HEK293 (cell line): ENCODE measurements at regions not wholly inside any gene's neighbourhood (a gene's known extent, or its start where the extent isn't known, plus 50 kb on each side); places are given as distances from the start of the nearest gene placed in this dataset.
A peak's percentile ranks its signal among the peaks of the same experiment; 100 is the strongest.

Experiments
- CTCF ChIA-PET: fragments of 350-600 bp; formaldehyde crosslinking; extraction: SDS; loops from one replicate; lab custom pipeline; 2021; ENCODE audit warnings: antibody characterized with exemption; lab: Yijun Ruan, JAX
- POLR2A ChIA-PET: fragments of 300-600 bp; formaldehyde crosslinking; extraction: SDS; loops from one replicate; lab custom pipeline; 2020; ENCODE audit warnings: antibody characterized with exemption, inconsistent platforms; lab: Yijun Ruan, JAX
- H3K27ac ChIP-seq: fragments of 200-500 bp; sonication (Bioruptor generic); 2 replicates; pipeline ENCODE4 v1.5.1; 2014; ENCODE audit warnings: low read depth, low read length, control low read depth, inconsistent platforms; ENCODE audit errors: extremely low read depth
- H3K36me3 ChIP-seq, 2 experiments: fragments of 200-500 bp in 1 of 2; sonication (Bioruptor generic) in 1 of 2; 1 replicate in 1 of 2; 2 replicates in 1 of 2; pipeline ENCODE4 v1.5.1; 2014 to 2017; ENCODE audit warnings: inconsistent platforms in 2 of 2, low read length in 2 of 2; ENCODE audit not compliant: control insufficient read depth in 2 of 2, insufficient read depth in 1 of 2
- H3K4me1 ChIP-seq: fragments of 200-500 bp; sonication (Bioruptor generic); 2 replicates; pipeline ENCODE4 v1.5.1; 2014; ENCODE audit warnings: mild to moderate bottlenecking, low read length, inconsistent platforms; ENCODE audit not compliant: control insufficient read depth, insufficient read depth
- H3K4me3 ChIP-seq: 2 replicates; pipeline ENCODE4 v1.5.1; 2011; ENCODE audit warnings: low read depth, mild to moderate bottlenecking, control low read depth, low read length, moderate library complexity
- H3K9me3 ChIP-seq: fragments of 200-500 bp; sonication (Bioruptor generic); 2 replicates; pipeline ENCODE4 v1.5.1; 2014; ENCODE audit warnings: low read depth, low read length, inconsistent platforms; ENCODE audit not compliant: control insufficient read depth, insufficient read depth
- GLI4 ChIP-seq: fragments of 450-650 bp; formaldehyde crosslinking; IDR thresholded peaks from 2 replicates; pipeline ENCODE4 v1.5.1; 2016; ENCODE audit warnings: missing biosample characterization, missing genetic modification characterization
- PRDM1 ChIP-seq: fragments of 450-650 bp; formaldehyde crosslinking; IDR thresholded peaks from 2 replicates; pipeline ENCODE4; 2016; ENCODE audit warnings: missing biosample characterization, missing genetic modification characterization
- SETDB1 ChIP-seq: IDR thresholded peaks from one replicate; pipeline ENCODE4 v1.6.1; 2017; ENCODE audit warnings: mild to moderate bottlenecking, low read length, moderate library complexity, mixed read lengths; ENCODE audit not compliant: insufficient read length
- TRIM28 ChIP-seq: IDR thresholded peaks from 2 replicates; pipeline ENCODE4 v1.6.1; 2011; ENCODE audit warnings: low read length, control low read depth, borderline replicate concordance
- ZBTB20 ChIP-seq: fragments of 450-650 bp; formaldehyde crosslinking; IDR thresholded peaks from 2 replicates; pipeline ENCODE4 v1.5.1; 2016; ENCODE audit warnings: missing biosample characterization, missing genetic modification characterization
- ZEB2 ChIP-seq: fragments of 450-650 bp; formaldehyde crosslinking; IDR thresholded peaks from 2 replicates; pipeline ENCODE4 v1.5.1; 2016; ENCODE audit warnings: missing biosample characterization, missing genetic modification characterization
- ZFP3 ChIP-seq: fragments of 450-650 bp; formaldehyde crosslinking; IDR thresholded peaks from 2 replicates; pipeline ENCODE4 v1.5.1; 2016; ENCODE audit warnings: low read depth, missing biosample characterization, missing genetic modification characterization
- ZNF10 ChIP-seq: fragments of 450-650 bp; formaldehyde crosslinking; IDR thresholded peaks from 2 replicates; pipeline ENCODE4 v1.5.1; 2017; ENCODE audit warnings: missing biosample characterization, missing genetic modification characterization
- ZNF175 ChIP-seq: fragments of 450-650 bp; formaldehyde crosslinking; IDR thresholded peaks from 2 replicates; pipeline ENCODE4 v1.5.1; 2016; ENCODE audit warnings: missing biosample characterization, missing genetic modification characterization
- ZNF23 ChIP-seq: fragments of 450-650 bp; formaldehyde crosslinking; IDR thresholded peaks from 2 replicates; pipeline ENCODE4 v1.5.1; 2016; ENCODE audit warnings: missing biosample characterization, missing genetic modification characterization, borderline replicate concordance
- ZNF248 ChIP-seq: fragments of 450-650 bp; formaldehyde crosslinking; IDR thresholded peaks from 2 replicates; pipeline ENCODE4 v1.5.1; 2017; ENCODE audit warnings: missing biosample characterization, missing genetic modification characterization
- ZNF274 ChIP-seq, 2 experiments: fragments of 200-500 bp in 1 of 2; fragments of 450-650 bp in 1 of 2; sonication (Bioruptor generic) in 1 of 2; formaldehyde crosslinking in 1 of 2; IDR thresholded peaks; 2 replicates each; pipeline versions ENCODE4 v1.5.1 to v1.6.1; 2014 to 2016; ENCODE audit warnings: borderline replicate concordance in 1 of 2, inconsistent platforms in 1 of 2, low read length in 1 of 2, missing biosample characterization in 1 of 2, missing genetic modification characterization in 1 of 2
- ZNF37A ChIP-seq: fragments of 450-650 bp; IDR thresholded peaks from 2 replicates; pipeline ENCODE4 v1.5.1; 2018; ENCODE audit warnings: missing biosample characterization, missing genetic modification characterization
- ZNF391 ChIP-seq: fragments of 450-650 bp; formaldehyde crosslinking; IDR thresholded peaks from 2 replicates; pipeline ENCODE4 v1.5.1; 2016; ENCODE audit warnings: low read depth, missing biosample characterization, missing genetic modification characterization, borderline replicate concordance
- ZNF521 ChIP-seq: fragments of 450-650 bp; formaldehyde crosslinking; IDR thresholded peaks from 2 replicates; pipeline ENCODE4 v1.5.1; 2017; ENCODE audit warnings: missing biosample characterization, mild to moderate bottlenecking, missing genetic modification characterization
- ZNF548 ChIP-seq: fragments of 450-650 bp; formaldehyde crosslinking; IDR thresholded peaks from 2 replicates; pipeline ENCODE4 v1.5.1; 2016; ENCODE audit warnings: missing biosample characterization, missing genetic modification characterization
- ZNF549 ChIP-seq: fragments of 450-650 bp; IDR thresholded peaks from 2 replicates; pipeline ENCODE4 v1.5.1; 2018; ENCODE audit warnings: missing biosample characterization, missing genetic modification characterization, mild to moderate bottlenecking, inconsistent platforms, moderate library complexity
- ZNF624 ChIP-seq: fragments of 450-650 bp; formaldehyde crosslinking; IDR thresholded peaks from 2 replicates; pipeline ENCODE4 v1.5.1; 2017; ENCODE audit warnings: missing biosample characterization, missing genetic modification characterization
- ZNF626 ChIP-seq: fragments of 450-650 bp; sonication (Bioruptor Pico); formaldehyde crosslinking; IDR thresholded peaks from 2 replicates; pipeline ENCODE4 v1.5.1; 2018; ENCODE audit warnings: missing biosample characterization, missing genetic modification characterization, inconsistent platforms
- ZNF629 ChIP-seq: fragments of 450-650 bp; formaldehyde crosslinking; IDR thresholded peaks from 2 replicates; pipeline ENCODE4 v1.5.1; 2017; ENCODE audit warnings: missing biosample characterization, missing genetic modification characterization
- ZNF639 ChIP-seq: fragments of 450-650 bp; formaldehyde crosslinking; IDR thresholded peaks from 2 replicates; pipeline ENCODE4 v1.5.1; 2016; ENCODE audit warnings: missing biosample characterization, missing genetic modification characterization
- ZNF654 ChIP-seq: fragments of 450-650 bp; formaldehyde crosslinking; IDR thresholded peaks from 2 replicates; pipeline ENCODE4 v1.5.1; 2016; ENCODE audit warnings: low read depth, missing biosample characterization, missing genetic modification characterization
- ZNF664 ChIP-seq: fragments of 450-650 bp; formaldehyde crosslinking; IDR thresholded peaks from 2 replicates; pipeline ENCODE4 v1.5.1; 2016; ENCODE audit warnings: missing biosample characterization, missing genetic modification characterization
- ZNF768 ChIP-seq: fragments of 450-650 bp; formaldehyde crosslinking; IDR thresholded peaks from 2 replicates; pipeline ENCODE4 v1.5.1; 2018; ENCODE audit warnings: missing biosample characterization, mild to moderate bottlenecking, missing genetic modification characterization
- ZNF777 ChIP-seq: fragments of 450-650 bp; formaldehyde crosslinking; IDR thresholded peaks from 2 replicates; pipeline ENCODE4 v1.5.1; 2017; ENCODE audit warnings: missing biosample characterization, missing genetic modification characterization, borderline replicate concordance
- ZNF791 ChIP-seq: fragments of 450-650 bp; formaldehyde crosslinking; IDR thresholded peaks from 2 replicates; pipeline ENCODE4 v1.5.1; 2016; ENCODE audit warnings: missing biosample characterization, missing genetic modification characterization
- ZNF792 ChIP-seq: fragments of 450-650 bp; formaldehyde crosslinking; IDR thresholded peaks from 2 replicates; pipeline ENCODE4 v1.5.1; 2016; ENCODE audit warnings: missing biosample characterization, missing genetic modification characterization
- ZSCAN30 ChIP-seq: fragments of 450-650 bp; IDR thresholded peaks from 2 replicates; pipeline ENCODE4 v1.5.1; 2018; ENCODE audit warnings: missing biosample characterization, mild to moderate bottlenecking, missing genetic modification characterization, moderate library complexity
- TF ChIP-seq, protein P1 (sequence below): fragments of 450-650 bp; IDR thresholded peaks from 2 replicates; pipeline ENCODE4 v1.5.1; 2018; ENCODE audit warnings: missing biosample characterization, mild to moderate bottlenecking, missing genetic modification characterization
- TF ChIP-seq, protein P2 (sequence below): fragments of 450-650 bp; formaldehyde crosslinking; IDR thresholded peaks from 2 replicates; pipeline ENCODE4 v1.5.1; 2016; ENCODE audit warnings: missing biosample characterization, missing genetic modification characterization

DNA sequence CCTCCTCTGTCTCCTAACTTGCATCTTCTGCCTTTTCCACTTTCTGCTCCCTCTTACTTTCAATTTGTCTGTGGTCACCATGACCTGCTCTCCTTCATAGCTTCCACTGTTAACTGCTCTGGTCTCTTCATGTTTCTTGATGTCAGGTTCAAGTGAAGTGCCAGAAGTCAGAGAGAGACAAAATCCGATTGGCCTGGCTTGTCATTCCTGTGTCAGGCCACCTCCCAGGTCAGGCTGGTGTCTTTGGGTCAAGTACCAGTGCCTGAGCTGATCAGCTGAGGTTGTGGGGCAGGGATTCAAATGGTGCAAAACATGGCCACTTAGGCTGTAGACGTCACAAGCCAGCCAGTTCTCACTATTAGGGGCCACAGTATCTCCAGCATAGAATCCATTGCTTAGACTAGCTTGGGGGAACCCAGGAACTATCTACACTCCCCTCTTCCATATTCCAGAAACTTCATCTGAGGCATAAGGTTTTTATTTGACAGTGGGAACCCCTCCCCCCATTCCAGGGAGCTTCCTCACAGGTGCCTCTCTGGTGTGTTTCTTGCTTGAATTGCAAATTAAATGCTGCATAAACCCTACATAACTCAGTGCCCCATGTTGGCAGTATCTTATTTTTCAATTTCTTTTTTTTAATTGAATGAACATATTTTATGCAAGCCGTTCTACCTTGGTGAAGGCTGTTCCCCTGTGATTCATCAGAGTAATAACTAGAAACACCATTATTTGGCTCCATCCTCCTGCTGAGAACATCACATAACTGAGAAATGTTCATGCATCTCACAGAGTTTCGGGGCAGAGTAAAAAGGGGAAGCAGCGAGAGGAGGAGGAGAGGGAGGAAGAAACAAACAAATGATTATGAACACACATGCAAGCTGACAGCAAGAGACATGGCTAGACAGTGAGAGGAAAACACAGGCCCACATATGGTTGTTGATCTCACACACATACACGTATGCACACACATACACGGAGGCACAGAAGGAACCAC lies 175.8 kb downstream of the TLE3 start:
- no peaks in the 10 kb centered on the region for H3K36me3 ChIP-seq
- CTCF ChIA-PET, result no interaction called here
- peaks cover 7% of the 10 kb centered on the region for H3K9me3 ChIP-seq
- TF ChIP-seq SETDB1 (no peak), ZNF548 (tag by site-specific recombination) (no peak), ZNF274 (IDR thresholded peaks at IDR 0.05; ENCODE audit: low read length) (no peak), ZNF274 (tag by site-specific recombination; IDR thresholded peaks at IDR 0.05; ENCODE audit: borderline replicate concordance) (no peak), GLI4 (tag by site-specific recombination) (no peak), ZEB2 (tag by site-specific recombination) (no peak), ZBTB20 (tag by site-specific recombination) (no peak), ZNF37A (tag by site-specific recombination) (no peak), ZNF624 (tag by site-specific recombination) (no peak), ZNF23 (tag by site-specific recombination) (no peak), ZNF521 (tag by site-specific recombination) (no peak), ZNF777 (no peak), ZNF175 (tag by site-specific recombination) (no peak), ZSCAN30 (tag by site-specific recombination) (no peak)
- no peaks in the 10 kb centered on the region for H3K4me1 ChIP-seq
- H3K27ac ChIP-seq, result no peak overlapping the region
- no peak overlapping the region for H3K4me3 ChIP-seq
- POLR2A ChIA-PET, result interaction anchor here (0.8 kb wide), 1 partner anchor 10 kb away, joined by 3 read pairs; no protein-coding TSS in a partner anchor

- H3K27ac ChIP-seq, result no peak overlapping the region
- POLR2A ChIA-PET, result no interaction called here
- H3K9me3 ChIP-seq, result peaks cover 7% of the 10 kb centered on the region
- no peaks in the 10 kb centered on the region for H3K36me3 ChIP-seq
- no peaks in the 10 kb centered on the region for H3K4me1 ChIP-seq
- CTCF ChIA-PET, result no interaction called here
- no peak overlapping the region for H3K4me3 ChIP-seq
- TF ChIP-seq ZNF664 (tag by site-specific recombination), result peak; percentile 68
- TF ChIP-seq TRIM28, result peak; percentile 80; the same call in 1 of the 2 replicates
- TF ChIP-seq, protein P1, sequence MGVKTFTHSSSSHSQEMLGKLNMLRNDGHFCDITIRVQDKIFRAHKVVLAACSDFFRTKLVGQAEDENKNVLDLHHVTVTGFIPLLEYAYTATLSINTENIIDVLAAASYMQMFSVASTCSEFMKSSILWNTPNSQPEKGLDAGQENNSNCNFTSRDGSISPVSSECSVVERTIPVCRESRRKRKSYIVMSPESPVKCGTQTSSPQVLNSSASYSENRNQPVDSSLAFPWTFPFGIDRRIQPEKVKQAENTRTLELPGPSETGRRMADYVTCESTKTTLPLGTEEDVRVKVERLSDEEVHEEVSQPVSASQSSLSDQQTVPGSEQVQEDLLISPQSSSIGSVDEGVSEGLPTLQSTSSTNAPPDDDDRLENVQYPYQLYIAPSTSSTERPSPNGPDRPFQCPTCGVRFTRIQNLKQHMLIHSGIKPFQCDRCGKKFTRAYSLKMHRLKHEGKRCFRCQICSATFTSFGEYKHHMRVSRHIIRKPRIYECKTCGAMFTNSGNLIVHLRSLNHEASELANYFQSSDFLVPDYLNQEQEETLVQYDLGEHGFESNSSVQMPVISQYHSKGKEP (tag by site-specific recombination), result no peak
- TF ChIP-seq ZNF654 (tag by site-specific recombination), result no peak
- TF ChIP-seq PRDM1, result no peak
- no peak for TF ChIP-seq ZNF768 (tag by site-specific recombination)
- no peak for TF ChIP-seq ZNF639
- TF ChIP-seq, protein P2, sequence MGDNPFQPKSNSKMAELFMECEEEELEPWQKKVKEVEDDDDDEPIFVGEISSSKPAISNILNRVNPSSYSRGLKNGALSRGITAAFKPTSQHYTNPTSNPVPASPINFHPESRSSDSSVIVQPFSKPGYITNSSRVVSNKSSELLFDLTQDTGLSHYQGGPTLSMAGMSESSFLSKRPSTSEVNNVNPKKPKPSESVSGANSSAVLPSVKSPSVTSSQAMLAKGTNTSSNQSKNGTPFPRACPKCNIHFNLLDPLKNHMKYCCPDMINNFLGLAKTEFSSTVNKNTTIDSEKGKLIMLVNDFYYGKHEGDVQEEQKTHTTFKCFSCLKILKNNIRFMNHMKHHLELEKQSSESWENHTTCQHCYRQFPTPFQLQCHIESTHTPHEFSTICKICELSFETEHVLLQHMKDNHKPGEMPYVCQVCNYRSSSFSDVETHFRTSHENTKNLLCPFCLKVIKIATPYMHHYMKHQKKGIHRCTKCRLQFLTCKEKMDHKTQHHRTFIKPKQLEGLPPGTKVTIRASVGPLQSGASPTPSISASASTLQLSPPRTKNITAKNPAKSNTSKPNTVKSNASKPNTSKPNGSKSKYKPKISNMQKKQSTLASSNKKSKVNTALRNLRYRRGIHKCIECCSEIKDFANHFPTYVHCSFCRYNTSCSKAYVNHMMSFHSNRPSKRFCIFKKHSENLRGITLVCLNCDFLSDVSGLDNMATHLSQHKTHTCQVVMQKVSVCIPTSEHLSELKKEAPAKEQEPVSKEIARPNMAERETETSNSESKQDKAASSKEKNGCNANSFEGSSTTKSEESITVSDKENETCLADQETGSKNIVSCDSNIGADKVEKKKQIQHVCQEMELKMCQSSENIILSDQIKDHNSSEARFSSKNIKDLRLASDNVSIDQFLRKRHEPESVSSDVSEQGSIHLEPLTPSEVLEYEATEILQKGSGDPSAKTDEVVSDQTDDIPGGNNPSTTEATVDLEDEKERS, result no peak
- no peak for TF ChIP-seq ZNF791 (tag by site-specific recombination)
- no peak for TF ChIP-seq ZNF10 (tag by site-specific recombination)
- TF ChIP-seq ZNF792 (tag by site-specific recombination), result no peak
- TF ChIP-seq ZNF626 (tag by site-specific recombination), result 0 out of 2 replicates have a peak, but pooled peaks have one; percentile 70
- TF ChIP-seq ZNF391 (tag by site-specific recombination), result no peak
- TF ChIP-seq ZFP3, result no peak
- no peak for TF ChIP-seq ZNF629 (tag by site-specific recombination)
- no peak for TF ChIP-seq ZNF248 (tag by site-specific recombination)
- TF ChIP-seq ZNF549 (tag by site-specific recombination), result peak; percentile 20; the same call in 1 of the 2 replicates
Measured at GRCh38 chr15:69924531-69924930, 173.2 kb downstream of the TLE3 start.
